ENCODE measurements at regions not wholly inside any gene's neighbourhood (a gene's known extent, or its start where the extent isn't known, plus 50 kb on each side); places are given as distances from the start of the nearest gene placed in this dataset.
"Not testable (repeated sequence)": the region's sequence is repeated elsewhere in the genome, so short reads cannot be mapped to it uniquely, and the experiment has no call there.

DNA sequence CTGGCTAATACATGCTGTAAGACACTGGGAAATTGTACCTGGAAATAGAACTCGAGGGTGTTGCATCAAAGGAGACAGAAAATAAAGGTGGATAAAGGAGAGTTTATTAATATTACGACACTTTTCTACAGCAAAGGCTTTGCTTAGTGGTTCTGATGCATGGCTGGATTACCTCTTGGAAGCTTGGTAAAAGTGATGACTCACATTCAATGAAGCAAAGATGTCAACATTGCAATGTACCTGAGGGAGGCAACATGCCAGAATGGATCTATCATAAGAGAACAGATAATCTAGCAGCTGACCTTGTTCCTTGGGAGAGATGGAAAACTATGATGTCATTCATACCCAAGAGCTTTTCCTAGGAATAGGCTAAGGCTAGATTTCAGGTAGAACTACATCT lies 735.1 kb upstream of the DIAPH2 start:
- TF ChIP-seq, protein P1, sequence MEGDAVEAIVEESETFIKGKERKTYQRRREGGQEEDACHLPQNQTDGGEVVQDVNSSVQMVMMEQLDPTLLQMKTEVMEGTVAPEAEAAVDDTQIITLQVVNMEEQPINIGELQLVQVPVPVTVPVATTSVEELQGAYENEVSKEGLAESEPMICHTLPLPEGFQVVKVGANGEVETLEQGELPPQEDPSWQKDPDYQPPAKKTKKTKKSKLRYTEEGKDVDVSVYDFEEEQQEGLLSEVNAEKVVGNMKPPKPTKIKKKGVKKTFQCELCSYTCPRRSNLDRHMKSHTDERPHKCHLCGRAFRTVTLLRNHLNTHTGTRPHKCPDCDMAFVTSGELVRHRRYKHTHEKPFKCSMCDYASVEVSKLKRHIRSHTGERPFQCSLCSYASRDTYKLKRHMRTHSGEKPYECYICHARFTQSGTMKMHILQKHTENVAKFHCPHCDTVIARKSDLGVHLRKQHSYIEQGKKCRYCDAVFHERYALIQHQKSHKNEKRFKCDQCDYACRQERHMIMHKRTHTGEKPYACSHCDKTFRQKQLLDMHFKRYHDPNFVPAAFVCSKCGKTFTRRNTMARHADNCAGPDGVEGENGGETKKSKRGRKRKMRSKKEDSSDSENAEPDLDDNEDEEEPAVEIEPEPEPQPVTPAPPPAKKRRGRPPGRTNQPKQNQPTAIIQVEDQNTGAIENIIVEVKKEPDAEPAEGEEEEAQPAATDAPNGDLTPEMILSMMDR (IDR thresholded peaks at IDR 0.05) = no peak
- TF ChIP-seq EP300 (IDR thresholded peaks at IDR 0.05) (no peak), POLR2A (IDR thresholded peaks at IDR 0.05) (no peak)
- no peak for DNase-seq (ENCODE audit: low spot score in 2 of 2)
- Histone ChIP-seq H3K27me3 (no peaks in the 10 kb centered on the region), H3K36me3 (no peaks in the 10 kb centered on the region), H3K4me3 (no peak overlapping the region), H3K27ac (no peak overlapping the region), H3K4me1 (no peaks in the 10 kb centered on the region), H3K9me3 (no peaks in the 10 kb centered on the region)
- 63 to 81% methylated on average over 2 of the region's 2 CpGs for WGBS, 2 donors

DNA sequence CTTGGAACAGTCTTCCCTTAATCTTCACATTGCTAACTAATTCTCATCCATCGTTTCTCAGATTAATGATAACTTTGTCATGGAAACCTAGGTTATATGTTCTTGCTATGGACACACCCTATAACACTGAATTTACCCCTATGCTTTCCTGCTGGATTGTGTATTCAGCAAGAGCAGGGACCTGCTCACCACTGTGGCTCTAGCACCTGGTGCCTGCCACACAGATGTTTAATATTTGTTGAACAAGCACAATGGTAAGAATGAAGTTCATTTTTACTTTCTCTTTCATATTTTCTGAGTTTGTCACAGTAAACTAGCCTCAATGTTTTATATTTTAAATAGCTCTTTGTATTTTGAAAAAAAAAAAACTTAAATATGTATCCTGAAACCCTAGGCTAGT lies 734.0 kb upstream of the DIAPH2 start:
- DNase-seq (ENCODE audit: low spot score in 2 of 2) = no peak
- no peaks in the 10 kb centered on the region for H3K9me3 ChIP-seq
- TF ChIP-seq POLR2A (IDR thresholded peaks at IDR 0.05) (no peak), EP300 (IDR thresholded peaks at IDR 0.05) (no peak)
- TF ChIP-seq, protein P1 (IDR thresholded peaks at IDR 0.05) = no peak
- H3K4me3 ChIP-seq = no peak overlapping the region
- H3K27ac ChIP-seq = no peak overlapping the region
- H3K36me3 ChIP-seq = no peaks in the 10 kb centered on the region
- no peaks in the 10 kb centered on the region for H3K27me3 ChIP-seq
- WGBS, 2 donors = 56 to 59% methylated on average over 1 of the region's 1 CpG
- no peaks in the 10 kb centered on the region for H3K4me1 ChIP-seq

DNA sequence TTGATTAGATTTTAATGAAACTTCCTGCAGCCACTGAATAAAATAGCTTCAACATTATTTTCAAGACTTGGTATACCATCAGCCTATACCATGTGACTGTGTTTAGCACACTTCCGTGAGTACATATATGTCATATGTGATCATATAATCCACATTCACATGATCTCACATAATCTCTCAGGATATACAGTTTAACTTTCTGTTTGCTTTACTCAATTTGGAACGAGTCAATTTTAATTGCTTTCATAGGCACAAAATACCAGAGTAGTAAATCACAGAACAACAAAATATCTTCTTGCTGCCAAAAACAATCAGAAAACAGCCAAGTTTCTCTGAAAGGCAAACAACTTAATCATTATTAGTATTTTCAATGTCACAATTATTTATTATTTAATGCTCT lies 731.1 kb upstream of the DIAPH2 start:
- H3K27me3 ChIP-seq = no peaks in the 10 kb centered on the region
- H3K36me3 ChIP-seq = no peaks in the 10 kb centered on the region
- no peaks in the 10 kb centered on the region for H3K4me1 ChIP-seq
- no peak overlapping the region for H3K4me3 ChIP-seq
- no peaks in the 10 kb centered on the region for H3K9me3 ChIP-seq
- DNase-seq (ENCODE audit: low spot score in 2 of 2) = no peak
- TF ChIP-seq, protein P1 (IDR thresholded peaks at IDR 0.05) = no peak
- no peak for TF ChIP-seq EP300 (IDR thresholded peaks at IDR 0.05)
- WGBS, 2 donors = 41 to 60% methylated on average over 2 of the region's 2 CpGs
- no peak overlapping the region for H3K27ac ChIP-seq

DNA sequence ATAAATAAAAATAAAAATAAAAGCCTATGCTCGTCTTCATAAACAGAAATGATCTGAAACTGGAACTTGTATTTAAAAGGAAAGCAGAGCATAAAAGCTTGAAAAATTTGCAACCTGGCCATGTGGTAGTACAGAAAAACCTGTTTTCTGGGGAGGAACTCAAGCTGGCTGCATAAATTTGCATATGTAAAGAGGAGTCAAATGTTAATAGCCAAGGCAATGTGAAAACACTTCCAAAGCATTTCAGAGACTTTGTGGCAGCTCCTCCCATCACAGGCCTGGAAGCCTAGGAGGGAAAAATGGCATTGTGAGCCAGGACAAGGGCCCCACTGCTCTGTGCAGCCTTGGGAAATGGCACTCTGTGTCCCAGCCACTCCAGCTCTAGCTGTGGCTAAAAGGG lies 727.9 kb upstream of the DIAPH2 start:
- no peak for DNase-seq (ENCODE audit: low spot score in 2 of 2)
- TF ChIP-seq, protein P1 (IDR thresholded peaks at IDR 0.05) = no peak
- TF ChIP-seq EP300 (IDR thresholded peaks at IDR 0.05) (no peak), POLR2A (IDR thresholded peaks at IDR 0.05) (no peak)
- H3K9me3 ChIP-seq = no peaks in the 10 kb centered on the region
- H3K4me3 ChIP-seq = no peak overlapping the region
- no peaks in the 10 kb centered on the region for H3K27me3 ChIP-seq
- H3K4me1 ChIP-seq = no peaks in the 10 kb centered on the region
- H3K36me3 ChIP-seq = no peaks in the 10 kb centered on the region
- 73 to 88% methylated on average over 1 of the region's 1 CpG for WGBS, 2 donors
- no peak overlapping the region for H3K27ac ChIP-seq

DNA sequence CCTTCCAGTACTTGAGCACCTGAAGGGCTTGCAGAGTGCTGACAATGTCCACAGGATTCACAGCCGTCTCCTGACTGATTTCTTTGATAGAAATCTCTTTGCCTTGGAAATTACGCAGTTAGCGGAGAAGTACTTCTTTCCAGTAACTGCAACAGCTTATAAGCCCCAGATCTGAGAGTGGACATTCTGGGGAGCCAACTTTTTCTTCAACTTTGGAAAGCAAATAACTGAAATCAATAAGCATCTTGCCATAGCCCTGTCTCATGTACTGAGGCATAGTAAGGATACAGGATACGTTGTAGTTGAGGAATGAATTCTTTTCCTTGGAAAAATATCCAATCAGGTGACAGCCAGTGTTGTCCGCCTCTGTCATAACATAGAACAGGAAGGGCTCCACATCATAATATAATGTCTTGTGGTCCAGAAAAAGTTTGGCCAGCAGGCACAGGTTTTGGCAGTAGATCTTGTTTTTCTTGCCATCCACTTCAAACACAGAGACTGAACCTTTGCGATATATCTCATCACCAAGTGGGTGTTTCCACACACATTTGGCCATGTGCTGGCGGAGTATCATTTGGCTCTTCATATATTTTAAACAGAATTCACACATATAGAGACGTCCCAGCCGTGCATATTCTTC lies 711.1 kb upstream of the DIAPH2 start:
- H3K9me3 ChIP-seq; H3K36me3 ChIP-seq; DNase-seq (ENCODE audit: low spot score in 2 of 2); H3K27ac ChIP-seq; H3K4me3 ChIP-seq; H3K4me1 ChIP-seq; H3K27me3 ChIP-seq: not testable (repeated sequence)
- 72 to 84% methylated on average over 9 of the region's 9 CpGs for WGBS, 2 donors

DNA sequence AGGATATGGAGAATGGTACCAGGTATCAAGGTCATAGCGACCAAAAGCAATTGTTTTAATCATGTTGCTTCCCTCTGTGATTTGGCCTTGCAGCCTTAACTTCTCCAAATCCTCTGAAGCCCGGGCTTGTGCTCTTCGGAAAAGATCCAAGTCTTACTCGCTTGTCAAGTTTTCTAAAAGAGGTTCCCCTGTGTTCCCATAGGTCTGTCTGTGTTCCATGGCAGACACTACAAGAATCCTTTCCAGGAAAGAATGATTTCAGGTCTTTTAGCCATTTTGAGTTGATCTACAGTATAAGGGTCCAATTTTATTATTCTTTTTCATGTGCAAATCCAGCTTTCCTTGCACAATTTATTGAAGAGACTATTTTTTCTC lies 710.6 kb upstream of the DIAPH2 start:
- no peaks in the 10 kb centered on the region for H3K4me1 ChIP-seq
- H3K27ac ChIP-seq = no peak overlapping the region
- no peak for DNase-seq (ENCODE audit: low spot score in 2 of 2)
- 68 to 80% methylated on average over 4 of the region's 4 CpGs for WGBS, 2 donors
- TF ChIP-seq EP300 (IDR thresholded peaks at IDR 0.05) = no peak
- TF ChIP-seq POLR2A (IDR thresholded peaks at IDR 0.05) = no peak
- TF ChIP-seq, protein P1 (IDR thresholded peaks at IDR 0.05) = no peak
- H3K36me3 ChIP-seq = no peaks in the 10 kb centered on the region
- H3K9me3 ChIP-seq = no peaks in the 10 kb centered on the region
- H3K27me3 ChIP-seq = no peaks in the 10 kb centered on the region
- no peak overlapping the region for H3K4me3 ChIP-seq
